ENCODE measurements at regions not wholly inside any gene's neighbourhood (a gene's known extent, or its start where the extent isn't known, plus 50 kb on each side); places are given as distances from the start of the nearest gene placed in this dataset.

- TF ChIP-seq CTCF (conservative IDR thresholded peaks at IDR 0.05 in 1 of 2, IDR thresholded peaks at IDR 0.05 in 1 of 2; ENCODE audit: extremely low read depth in 1 of 2, insufficient read depth in 1 of 2, low read depth in 1 of 2, low read length in 2 of 2) (no peak), EZH2 (IDR thresholded peaks at IDR 0.05; ENCODE audit: borderline replicate concordance, low read length) (no peak)
These were observed 193.8 kb upstream of the DYNLRB2 start for GRCh38 chr16:80347002-80347401.
